ENCODE measurements at regions not wholly inside any gene's neighbourhood (a gene's known extent, or its start where the extent isn't known, plus 50 kb on each side); places are given as distances from the start of the nearest gene placed in this dataset.
"Not testable (repeated sequence)": the region's sequence is repeated elsewhere in the genome, so short reads cannot be mapped to it uniquely, and the experiment has no call there.

- not testable (repeated sequence) for TF ChIP-seq CTCF (conservative IDR thresholded peaks at IDR 0.05; ENCODE audit: low read depth, low read length); EZH2 (IDR thresholded peaks at IDR 0.05; ENCODE audit: low read length, unreplicated experiment)
Observed at GRCh38 chr22:45091875-45092274, 71.8 kb upstream of the NUP50 start.

Data from PC-3 (cell line).